IPS DF 4.7 (cell line): ENCODE measurements at regions not wholly inside any gene's neighbourhood (a gene's known extent, or its start where the extent isn't known, plus 50 kb on each side); places are given as distances from the start of the nearest gene placed in this dataset.

Experiments
- DNase-seq: peaks from one replicate; pipeline ENCODE4 v3.0.0-alpha.2; 2013; ENCODE audit warnings: low spot score; ENCODE audit errors: extremely low read depth

DNA sequence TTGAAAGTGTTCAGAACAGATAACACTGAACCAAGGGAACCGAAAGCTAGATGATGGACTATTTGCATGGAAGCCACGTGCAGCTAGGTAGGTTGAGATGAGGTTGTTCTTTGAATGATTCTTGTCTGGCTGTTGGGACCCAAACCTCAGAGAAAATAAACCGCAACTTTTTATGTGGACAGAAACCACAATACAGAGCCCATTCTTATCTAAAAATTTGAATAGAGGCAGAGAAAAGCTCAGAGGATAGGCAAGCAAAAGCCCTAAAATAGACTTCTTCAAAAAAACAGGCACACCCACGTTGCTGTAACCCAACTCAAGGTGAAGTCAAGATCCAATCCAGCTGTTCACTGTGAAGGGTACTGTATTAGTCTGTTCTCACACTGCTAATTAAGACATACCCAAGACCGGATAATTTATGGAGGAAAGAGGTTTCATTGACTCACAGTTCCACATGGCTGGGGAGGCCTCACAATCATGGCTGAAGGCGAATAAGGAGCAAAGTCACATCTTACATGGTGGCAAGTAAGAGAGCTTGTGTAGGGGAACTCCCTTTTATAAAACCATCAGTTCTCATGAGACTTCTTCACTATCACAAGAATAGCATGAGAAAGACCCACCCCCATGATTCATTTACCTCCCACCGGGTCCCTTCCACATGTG lies 353.8 kb downstream of the AACS start:
- DNase-seq = no peak

DNA sequence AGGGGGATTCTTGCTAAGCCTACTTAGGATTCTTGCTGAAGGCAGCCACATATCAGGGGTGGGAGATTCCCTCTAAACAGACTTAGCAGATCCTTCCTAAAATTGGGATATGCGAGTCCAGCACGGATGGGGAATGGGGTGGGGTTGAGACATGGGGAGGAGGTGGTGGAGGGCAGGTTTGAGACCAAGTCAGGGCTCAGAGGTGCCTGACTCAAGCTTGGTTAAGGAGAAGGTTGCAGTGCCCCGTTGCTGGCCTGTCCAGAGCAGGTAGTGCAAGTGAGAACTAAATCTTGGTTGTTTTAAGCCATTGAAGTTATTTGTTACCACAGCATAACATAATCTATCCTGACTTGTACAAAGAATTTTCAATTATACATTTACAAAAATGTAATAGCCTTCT lies 359.7 kb downstream of the AACS start:
- DNase-seq = no peak

DNA sequence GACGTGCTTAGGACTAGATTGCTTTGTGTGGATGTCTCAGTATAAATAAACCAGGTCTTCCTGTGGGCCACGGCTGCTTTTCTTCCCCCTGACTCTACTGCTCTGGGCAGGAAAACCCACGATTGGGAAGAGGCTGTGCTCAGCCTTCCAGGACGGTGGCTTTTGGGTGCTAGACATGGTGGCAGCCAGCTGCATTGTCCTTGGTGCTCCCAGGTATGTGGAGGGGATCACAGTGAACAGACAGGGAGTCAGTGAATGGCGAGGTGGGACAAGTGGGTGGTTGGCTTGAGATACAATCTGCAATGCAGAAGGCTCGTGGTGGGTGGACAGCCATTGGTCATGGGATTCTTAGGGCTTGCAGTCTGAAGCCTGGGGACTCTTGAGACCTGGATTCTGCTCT lies 366.3 kb downstream of the AACS start:
- no peak for DNase-seq

DNA sequence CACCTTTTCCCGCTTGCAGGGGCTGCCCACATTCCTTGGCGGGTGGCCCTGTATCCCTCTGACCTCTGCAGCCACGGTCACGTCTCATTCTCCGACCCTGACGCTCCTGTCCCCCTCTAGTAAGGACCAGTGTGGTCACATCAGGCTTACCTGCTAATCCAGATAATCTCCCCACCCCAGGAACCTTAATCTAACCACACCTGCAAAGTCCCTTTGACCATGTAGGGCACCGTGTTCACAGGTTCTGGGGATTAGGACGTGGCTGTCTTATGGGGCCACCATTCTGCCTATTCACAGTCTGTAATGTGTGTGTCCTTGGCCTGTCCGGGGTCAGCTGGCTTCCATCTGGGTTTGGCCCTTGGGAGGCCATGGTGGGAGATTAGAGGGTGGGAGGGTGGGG lies 368.9 kb downstream of the AACS start:
- no peak for DNase-seq

DNA sequence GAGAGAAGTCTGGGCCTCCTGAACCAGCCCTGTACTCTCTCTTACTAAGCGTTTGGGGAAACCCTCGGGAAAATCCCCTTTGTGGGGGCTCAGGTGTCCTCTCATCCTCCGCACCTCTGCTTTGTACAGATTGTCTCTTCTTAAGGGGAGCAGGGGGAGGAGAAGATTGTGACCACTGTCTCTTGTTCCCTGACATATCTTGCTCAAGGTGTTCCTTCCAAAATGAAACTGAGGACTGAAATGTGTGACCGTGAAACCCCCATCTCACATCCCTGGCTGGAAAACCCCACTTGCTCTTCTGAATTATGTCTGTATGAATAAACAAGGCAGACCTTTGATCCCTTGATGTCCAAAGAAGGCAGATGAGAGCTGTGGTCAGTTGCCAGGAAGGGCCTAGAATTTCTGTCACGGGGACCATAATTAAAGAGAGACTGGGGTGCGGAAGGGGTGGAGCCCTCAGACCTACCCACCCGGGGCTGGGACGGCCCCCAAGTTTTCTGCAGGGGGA lies 369.8 kb downstream of the AACS start:
- no peak for DNase-seq

DNA sequence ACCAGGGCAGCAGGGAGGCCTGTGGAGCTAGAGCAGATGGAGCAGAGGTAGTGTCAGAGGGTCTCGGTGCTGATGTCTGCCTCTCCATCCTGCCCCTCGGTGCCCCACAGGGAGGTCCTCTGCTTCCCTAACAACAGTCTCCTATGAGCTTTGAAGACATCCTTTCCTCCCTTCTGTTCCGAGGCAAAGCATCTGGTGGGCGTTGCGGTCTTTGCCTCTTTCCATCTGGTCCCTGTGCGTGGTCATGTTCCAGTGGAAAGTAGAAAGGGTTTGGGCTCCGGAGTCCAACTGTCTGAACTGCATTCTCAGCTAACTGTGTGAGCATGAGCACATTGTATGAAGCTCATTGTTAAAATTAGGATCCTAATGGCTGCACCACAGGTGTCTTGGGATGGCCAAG lies 370.6 kb downstream of the AACS start:
- no peak for DNase-seq

DNA sequence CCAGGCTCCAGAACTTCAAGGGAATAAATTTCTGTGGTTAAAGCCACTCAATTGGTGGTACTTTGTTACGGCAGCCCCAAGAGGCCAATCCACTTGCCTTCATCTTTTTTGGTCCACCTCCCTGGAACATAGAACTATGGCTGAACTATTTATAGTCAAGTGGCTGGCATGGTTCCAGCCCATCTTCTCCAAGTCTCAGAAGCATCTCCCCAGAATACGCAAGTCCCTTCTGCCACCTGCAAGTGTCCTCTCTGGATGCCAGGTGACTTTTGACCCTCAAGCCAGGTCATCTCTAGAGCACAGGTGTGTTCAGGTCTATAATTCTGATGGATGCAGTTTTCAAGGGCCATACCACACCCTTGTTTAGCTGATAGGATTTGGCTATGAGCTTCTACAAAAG lies 371.5 kb downstream of the AACS start:
- DNase-seq = no peak

DNA sequence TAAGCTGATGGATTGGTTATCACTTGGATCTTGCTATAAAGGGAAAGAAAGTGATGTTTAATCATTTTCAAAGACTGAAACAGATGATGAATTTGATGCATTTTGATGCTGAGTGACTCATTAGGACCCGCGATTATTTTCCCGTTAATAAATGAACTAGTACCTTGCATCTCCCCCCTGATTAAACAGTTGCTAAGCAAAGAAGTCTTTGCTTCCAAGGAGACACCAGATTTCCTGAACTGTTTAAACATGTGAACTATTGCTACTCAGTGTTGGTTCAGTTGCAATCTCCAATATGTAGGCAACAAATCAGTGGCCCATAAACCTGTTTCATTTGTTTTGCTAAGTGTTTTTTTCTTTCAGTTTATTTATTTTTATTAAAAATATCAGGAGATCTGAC lies 375.2 kb downstream of the AACS start:
- DNase-seq = no peak

DNA sequence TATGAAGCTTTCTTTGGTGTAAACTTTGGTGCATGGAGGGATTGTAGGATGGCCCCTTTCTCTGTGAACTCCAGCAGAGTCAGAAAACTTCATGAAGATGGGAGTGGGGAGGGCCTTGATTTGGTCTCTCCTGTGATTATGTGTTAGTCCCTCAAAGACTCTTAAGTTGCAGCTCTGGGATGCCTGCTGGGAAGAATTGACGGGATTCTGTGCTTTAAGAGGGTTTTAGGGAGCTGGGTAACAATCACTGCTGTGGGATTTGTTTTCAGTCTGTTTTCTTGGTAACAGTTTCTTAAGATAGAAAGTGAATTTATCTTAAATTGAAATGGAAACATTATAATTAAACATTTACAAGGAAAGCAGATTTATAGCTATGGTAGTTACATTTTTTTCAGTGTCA lies 378.1 kb downstream of the AACS start:
- DNase-seq = no peak

DNA sequence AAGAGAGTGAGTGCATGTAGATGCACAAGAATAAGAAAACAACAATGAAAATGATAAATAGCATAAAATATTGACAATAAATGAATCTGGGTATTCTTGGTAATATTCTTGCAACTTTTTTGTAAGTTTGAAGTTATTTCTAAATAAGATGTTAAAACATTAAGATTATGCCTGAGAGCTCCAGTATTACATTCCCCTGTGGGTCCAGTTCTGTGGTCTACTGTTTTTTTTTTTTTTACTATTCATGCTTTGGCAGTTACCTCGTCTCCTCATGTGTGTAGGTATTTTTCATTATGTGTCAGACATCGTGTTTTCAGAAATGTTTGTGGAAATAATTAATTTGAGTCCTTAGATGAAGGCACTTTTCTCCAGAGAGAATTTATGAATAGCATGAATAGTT lies 386.2 kb downstream of the AACS start:
- DNase-seq = no peak

DNA sequence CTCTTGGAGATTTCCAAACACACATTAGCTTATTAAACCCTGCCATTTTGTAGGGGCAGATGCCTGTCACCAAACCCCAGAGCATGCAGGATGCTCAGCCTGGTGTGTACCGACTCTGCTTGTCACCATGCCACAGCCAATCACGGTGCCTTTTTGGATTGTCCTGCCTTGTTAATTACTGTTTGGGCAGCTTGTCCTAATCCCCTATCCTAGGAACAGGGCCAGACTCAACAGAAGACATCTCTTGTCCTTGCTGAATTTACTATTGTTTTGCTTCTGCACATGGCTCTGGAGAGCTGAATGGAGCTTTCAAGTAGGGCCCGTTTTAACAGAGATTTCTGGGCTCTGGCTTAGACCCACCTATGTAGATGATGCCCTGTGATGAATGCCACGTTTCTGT lies 388.5 kb downstream of the AACS start:
- DNase-seq = no peak

DNA sequence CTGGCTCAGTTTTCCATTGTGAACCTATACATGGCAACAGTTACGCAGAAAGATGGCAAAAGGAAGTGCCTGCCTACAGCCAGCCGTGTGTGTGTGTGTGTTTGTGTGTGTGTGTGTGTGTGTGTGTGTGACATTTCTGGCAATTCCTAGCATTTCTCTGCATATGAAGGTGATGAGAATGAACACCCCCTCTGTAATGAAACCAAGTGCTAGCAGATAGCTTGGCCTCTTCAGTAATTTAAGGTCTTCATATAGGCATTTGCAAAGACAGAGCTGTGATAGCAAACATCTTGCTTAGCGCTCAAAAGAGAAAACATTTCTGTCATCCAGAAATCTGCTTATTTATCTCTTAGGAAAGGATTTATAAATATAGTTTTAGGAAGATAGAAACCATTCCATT lies 389.1 kb downstream of the AACS start:
- no peak for DNase-seq

DNA sequence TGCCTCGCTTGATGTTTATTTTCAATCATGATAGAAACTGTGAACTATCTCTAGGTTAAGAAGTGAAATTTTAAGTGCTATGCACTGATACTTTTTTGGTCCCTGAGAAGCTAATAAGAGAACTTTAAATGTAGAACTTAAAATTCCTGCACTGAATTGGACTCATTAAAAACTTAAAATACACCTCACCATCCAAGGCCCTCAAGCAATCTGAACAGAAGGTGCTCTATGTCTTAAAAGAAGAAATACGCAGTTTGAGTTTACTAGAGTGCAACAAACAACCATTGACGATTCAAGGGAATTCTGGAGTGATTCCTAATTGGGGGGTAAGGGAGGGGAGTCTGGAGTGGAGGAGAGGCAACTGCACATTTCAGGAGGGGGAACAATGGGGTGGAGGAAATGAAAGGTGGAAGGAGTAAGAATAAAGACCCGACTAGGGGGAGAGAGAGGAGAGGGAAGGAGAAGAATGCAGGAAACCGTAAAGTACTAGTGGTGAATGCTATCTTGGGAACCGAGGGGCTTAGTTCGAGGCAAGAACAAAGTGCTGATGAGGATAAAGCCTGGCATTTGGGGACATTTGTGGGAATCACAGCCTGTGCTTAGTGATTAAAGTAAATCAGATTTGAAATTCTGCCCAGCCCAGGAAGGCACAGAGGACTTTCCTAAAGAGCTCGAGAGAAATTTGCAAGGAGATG lies 389.7 kb downstream of the AACS start:
- no peak for DNase-seq

DNA sequence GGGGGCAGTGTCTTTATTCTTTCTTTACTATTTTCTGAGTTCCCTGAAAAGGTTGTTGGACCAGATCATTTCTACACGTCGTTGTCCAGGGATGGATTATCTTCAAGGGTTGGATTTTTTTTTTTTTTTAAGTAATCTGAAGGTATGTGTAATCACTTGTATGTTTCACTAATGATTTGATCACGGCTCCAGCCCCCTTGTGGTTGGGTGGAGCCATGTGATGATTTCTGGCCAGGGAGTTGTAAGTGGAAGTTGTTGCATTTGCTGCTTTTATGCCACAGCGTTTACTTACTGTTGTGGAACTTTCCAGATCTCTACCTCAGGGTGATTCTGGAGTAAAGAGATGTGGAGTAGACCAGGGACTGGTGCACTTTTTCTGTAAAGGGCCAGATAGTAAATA lies 390.3 kb downstream of the AACS start:
- DNase-seq = no peak

DNA sequence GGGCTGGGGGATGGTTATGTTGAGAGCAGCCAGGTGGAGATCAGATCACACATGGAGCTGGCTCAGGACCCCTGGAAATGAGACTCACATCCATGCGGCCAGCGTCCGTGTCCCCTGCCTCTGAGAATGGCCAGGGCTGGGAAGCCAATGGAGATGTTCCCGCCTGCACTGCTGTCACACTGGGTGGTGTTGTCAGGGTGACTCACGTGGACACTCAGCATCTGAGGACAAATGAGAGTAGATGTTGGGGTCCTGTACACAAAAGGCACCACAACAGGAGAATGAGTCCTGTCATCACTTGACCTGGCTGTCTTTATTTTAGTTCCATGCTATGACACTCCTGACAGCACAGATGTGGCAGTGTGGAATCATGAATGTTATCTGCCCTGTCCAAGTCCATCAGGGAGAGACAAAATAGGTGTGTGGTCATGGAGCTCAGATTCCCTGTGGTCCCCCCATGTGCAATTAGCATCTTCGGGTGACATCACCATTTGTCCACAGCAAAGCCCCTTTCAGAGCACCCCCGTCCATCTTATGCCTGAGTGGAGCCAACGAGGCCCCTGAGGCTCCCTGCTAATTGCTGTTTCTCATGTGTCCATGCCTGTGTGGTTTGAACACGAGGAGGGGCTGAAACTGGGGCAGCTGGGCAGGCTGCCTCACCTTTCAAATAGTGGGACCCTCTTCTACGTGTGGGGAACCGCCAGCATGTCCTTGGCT lies 393.5 kb downstream of the AACS start:
- DNase-seq = no peak

DNA sequence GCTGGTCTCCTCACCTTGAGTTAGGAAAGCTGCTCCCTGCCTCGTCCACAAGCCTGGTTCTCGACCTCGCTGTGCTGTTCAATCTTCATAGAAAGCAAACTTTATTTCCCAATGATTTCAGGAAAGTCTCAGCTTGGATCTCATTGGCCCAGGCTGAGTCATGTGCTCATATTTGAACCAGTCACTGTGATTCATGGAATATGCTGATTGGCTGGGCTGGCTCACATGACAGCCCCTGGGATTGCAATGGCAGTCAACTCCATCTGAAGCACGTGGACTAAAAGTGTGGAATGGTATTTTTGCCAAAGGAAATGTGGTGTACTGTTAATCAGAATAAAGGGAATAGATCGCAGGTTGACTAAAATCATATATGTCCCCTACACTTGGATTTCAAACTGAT lies 396.6 kb downstream of the AACS start:
- no peak for DNase-seq

DNA sequence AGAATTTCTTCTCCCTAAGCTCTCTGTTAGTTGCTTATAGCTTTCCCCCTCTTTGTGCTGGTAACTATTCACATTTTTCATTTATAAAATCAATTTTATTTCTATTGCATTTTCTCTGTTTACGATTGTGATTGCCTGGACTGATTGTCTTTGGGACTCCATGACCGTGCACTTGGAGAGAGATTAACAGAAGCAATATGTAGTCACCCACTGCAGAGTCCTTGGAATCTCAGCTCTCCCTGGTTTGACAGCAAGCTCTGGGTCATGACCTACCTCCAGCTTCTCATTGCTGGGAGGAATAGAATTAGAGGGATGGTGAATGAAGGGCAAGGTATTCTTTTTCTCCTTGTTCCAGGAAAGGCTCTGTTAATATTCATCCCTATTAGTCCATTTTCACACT lies 398.2 kb downstream of the AACS start:
- no peak for DNase-seq

DNA sequence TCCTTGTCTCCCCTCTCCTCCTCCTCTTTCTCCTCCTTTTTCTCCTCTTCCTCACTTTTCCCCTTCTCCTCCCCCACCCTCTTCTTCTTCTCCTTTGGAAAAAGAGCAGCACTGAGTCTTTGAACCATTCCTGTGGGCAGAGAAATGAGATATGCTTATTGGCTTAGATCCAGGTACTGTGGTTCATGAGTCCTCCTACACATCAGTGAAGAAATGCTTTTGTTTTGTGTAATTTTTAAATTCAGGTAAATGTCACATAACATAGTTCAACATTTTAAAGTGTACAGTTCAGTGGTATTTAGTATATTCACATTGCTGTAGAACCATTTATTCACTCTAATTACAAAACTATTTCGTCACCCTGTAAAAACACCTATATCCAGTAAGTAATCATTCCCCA lies 402.1 kb downstream of the AACS start:
- no peak for DNase-seq

DNA sequence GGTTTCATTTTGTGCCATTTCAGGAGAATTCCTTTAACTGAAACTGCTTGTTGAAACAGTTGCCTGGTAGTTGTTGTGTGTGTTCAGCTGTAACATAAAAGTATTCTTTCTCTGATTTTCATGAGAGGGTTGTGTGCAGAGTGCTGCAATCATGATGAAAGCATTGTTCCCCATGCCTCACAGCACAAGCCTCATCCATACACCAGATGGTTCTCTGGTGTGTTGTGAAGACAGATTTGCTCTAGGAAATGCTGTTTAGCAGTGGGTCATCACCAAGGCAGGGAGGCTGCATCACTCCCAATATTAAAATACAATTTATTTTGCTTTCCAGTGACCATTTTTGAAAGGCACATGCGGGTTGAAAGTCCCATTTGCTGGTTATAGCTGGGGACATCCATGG lies 404.4 kb downstream of the AACS start:
- no peak for DNase-seq

DNA sequence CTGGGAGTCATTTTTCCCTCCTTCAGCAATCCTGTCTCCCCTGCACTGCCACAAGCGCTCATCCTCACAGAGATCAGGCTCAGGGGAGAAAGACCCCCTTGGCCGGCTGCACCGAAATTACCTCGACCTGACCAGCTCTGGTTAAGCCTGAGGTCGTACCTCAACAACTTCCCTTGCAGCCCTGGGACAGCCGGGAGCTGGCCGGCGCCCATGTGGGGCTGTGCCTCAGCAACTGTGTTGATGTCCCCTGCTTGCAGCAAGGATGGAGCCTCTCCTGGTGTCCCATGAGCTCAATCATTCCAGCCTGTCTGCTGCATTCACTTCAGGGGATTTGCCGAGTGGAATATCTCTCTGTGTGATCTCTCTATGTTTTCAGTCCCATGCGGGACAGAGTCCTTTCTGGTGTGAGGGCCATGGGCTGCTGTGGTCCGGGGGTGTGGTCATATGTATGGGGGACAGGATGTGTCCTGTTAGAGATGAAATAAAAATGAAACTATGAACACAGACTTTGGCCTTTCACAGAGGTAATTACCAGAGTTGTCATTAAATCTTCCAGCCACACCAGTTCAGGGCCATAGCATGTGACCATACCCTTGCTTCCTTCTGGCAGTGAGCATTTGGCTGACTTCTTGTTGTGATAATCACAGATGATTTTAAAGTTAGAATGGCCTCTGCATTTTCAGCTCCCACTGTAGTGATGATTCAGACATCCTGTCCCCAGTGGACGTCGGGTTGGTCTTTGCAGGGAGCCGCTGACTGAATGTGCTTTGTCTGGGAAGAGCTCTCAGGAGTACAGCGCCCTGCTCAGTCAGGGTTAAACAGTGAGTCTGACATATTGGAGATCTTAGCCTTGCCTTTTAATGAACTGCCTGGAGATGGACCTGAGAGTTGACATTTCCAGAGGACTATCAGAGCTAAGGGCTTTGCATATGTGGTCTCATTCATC lies 405.9 kb downstream of the AACS start:
- DNase-seq = no peak

DNA sequence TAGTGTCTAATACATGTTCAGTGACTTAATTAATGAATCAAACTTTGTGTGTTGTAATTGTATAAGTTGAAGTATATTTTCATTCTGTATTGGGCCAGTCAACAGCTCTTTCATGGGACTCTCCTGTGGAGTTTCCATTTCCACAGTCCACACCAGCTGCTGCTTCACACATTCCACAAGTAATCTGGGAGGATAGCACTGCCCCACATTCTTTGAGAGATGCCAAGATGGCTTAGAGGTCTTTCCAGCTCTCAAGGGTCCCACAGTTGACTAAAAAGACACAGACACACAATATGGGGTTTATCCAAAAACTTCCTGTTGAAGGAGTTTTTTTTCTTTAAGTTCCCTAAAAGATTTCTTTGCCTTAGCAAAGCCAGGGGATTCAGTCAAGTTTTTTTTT lies 408.3 kb downstream of the AACS start:
- no peak for DNase-seq

DNA sequence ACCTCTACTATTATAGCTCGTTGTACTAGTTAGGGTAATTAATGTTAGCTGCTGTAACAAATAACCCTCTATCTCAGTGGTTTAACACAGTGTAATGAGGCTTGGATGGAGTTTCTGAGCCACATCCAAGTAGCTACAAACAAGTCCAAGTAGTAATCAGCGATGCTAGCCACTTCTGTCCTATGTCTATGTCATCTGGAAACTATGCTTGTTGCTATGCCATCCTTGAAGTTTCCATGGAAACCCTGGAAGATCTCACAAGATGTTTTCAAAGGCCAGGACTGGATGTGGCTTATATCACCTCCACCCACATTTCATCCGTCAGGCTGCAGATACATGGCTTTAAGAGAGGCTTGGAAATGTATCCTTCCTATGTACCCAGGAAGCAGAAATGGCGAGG lies 422.1 kb downstream of the AACS start:
- DNase-seq = no peak
